H54 (cell line): ENCODE measurements at regions not wholly inside any gene's neighbourhood (a gene's known extent, or its start where the extent isn't known, plus 50 kb on each side); places are given as distances from the start of the nearest gene placed in this dataset.

Source experiments
- DNase-seq: peaks from one replicate; pipeline ENCODE4 v3.0.0; 2011; ENCODE audit warnings: low spot score, mixed read lengths; ENCODE audit not compliant: insufficient read length
- FAIRE-seq: peaks from 3 replicates; lab custom pipeline; 2011; peaks lifted over from hg19 to GRCh38; lab: Jason Lieb, UNC
- POLR2A ChIP-seq: IDR thresholded peaks from 2 replicates; pipeline ENCODE4 v1.6.1; 2011; ENCODE audit warnings: low read depth, mild to moderate bottlenecking, low read length

GRCh38 chrX:67780694-67781109 is 236.9 kb downstream of the AR start:
- FAIRE-seq: peak; percentile 78
- peak; percentile 42 for DNase-seq
- no peak for TF ChIP-seq POLR2A

- DNase-seq (no peak), FAIRE-seq (no peak)
- no peak for TF ChIP-seq POLR2A
These were observed 237.3 kb downstream of the AR start for GRCh38 chrX:67781132-67781531.

GRCh38 chrX:67784712-67785111 is 240.9 kb downstream of the AR start:
- FAIRE-seq: no peak
- no peak for TF ChIP-seq POLR2A
- DNase-seq: no peak

DNA sequence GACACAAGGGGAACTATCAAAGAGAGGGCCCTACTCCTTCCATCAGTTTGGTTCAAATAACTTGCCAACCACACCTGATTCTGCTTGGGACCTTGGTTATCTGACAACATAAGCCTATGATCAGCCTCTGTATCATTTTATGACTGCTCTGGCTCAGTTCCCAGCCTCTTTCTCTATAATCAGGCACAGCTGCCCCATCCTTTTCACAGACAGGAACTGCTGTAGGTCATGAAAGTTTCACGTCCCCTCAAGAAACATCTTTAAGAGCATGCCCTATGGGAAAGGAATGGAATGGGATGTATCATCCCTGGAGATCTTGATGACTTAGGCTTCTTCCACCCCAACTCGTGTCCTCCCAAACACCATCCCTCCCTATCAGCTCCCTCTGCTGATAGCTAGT is 243.4 kb downstream of the AR start:
- DNase-seq (no peak), FAIRE-seq (no peak)
- no peak for TF ChIP-seq POLR2A

DNA sequence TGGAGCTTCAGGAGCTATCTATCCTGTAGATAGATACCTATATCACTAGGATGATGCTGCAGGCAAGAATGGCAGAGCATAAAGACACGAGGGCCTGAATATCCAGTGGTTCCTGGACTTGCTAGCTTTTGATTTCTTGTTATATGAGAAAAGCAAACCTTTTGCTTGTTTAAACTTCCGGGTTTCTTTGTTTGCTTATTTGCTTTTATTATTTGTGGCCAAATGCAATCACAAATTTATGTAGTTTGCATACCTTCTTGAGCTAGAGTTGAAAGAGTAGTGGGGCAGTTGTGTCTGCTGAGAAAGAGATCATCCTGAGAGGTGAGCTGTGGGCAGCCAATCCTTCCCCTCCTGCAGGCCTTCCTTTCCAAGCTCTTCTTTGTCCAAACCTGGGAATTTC is 245.7 kb downstream of the AR start:
- DNase-seq: no peak
- no peak for FAIRE-seq
- TF ChIP-seq POLR2A: no peak
